Choroid plexus epithelial cell (primary cell): ENCODE measurements at regions not wholly inside any gene's neighbourhood (a gene's known extent, or its start where the extent isn't known, plus 50 kb on each side); places are given as distances from the start of the nearest gene placed in this dataset.

Experiments used
- DNase-seq: peaks from one replicate; pipeline ENCODE4 v3.0.0-alpha.2; 2010; ENCODE audit warnings: low read depth
- H3K4me3 ChIP-seq: 2 replicates; pipeline ENCODE4 v1.5.1; 2011; ENCODE audit warnings: low read depth, mild to moderate bottlenecking, control low read depth, low read length, moderate library complexity
- CTCF ChIP-seq: conservative IDR thresholded peaks from 2 replicates; pipeline ENCODE4 v1.5.1; 2011; ENCODE audit warnings: low read depth, mild to moderate bottlenecking, control low read depth, inconsistent platforms, low read length, moderate library complexity

- H3K4me3 ChIP-seq, result no peak overlapping the region
- no peak for TF ChIP-seq CTCF
- no peak for DNase-seq
These were observed 205.9 kb downstream of the IKZF2 start for GRCh38 chr2:212945526-212945925.

- no peak for DNase-seq
- TF ChIP-seq CTCF, result no peak
- H3K4me3 ChIP-seq, result no peak overlapping the region
These were observed 208.1 kb downstream of the IKZF2 start for GRCh38 chr2:212943351-212943750.

GRCh38 chr2:212941361-212941760 lies 210.1 kb downstream of the IKZF2 start:
- no peak for DNase-seq
- no peak for TF ChIP-seq CTCF
- H3K4me3 ChIP-seq, result no peak overlapping the region

GRCh38 chr2:212940816-212941215 lies 210.6 kb downstream of the IKZF2 start:
- no peak overlapping the region for H3K4me3 ChIP-seq
- TF ChIP-seq CTCF, result no peak
- DNase-seq, result peak; percentile 77

GRCh38 chr2:212939777-212940531 lies 211.5 kb downstream of the IKZF2 start:
- no peak for TF ChIP-seq CTCF
- no peak overlapping the region for H3K4me3 ChIP-seq
- DNase-seq, result no peak

GRCh38 chr2:212938144-212938793 lies 213.1 kb downstream of the IKZF2 start:
- DNase-seq, result no peak
- no peak for TF ChIP-seq CTCF
- no peak overlapping the region for H3K4me3 ChIP-seq

GRCh38 chr2:212936572-212936971 lies 214.8 kb downstream of the IKZF2 start:
- no peak for TF ChIP-seq CTCF
- H3K4me3 ChIP-seq, result no peak overlapping the region
- no peak for DNase-seq
